IPS DF 4.7 (cell line): ENCODE measurements at regions not wholly inside any gene's neighbourhood (a gene's known extent, or its start where the extent isn't known, plus 50 kb on each side); places are given as distances from the start of the nearest gene placed in this dataset.
"Not testable (repeated sequence)": the region's sequence is repeated elsewhere in the genome, so short reads cannot be mapped to it uniquely, and the experiment has no call there.

Source experiments
- DNase-seq: peaks from one replicate; pipeline ENCODE4 v3.0.0-alpha.2; 2013; ENCODE audit warnings: low spot score; ENCODE audit errors: extremely low read depth

DNA sequence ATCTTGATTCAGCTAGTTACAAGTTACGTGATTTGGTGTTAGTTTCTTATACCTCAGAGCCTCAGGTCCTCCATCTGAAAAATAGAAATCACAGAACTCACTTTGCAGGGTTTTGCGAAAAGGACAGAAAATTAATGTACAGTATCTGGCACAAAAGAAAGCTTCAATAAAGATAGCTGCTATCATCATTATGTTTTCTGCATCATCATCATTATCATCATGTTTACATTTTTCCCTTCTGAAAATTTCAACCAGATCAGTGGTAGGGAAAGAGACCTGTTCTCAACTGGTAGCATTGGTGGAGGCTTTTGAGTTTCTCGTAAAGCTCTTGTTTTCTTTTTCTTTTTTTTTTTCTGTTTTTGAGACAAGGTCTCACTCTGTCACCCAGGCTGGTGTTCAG lies 174.7 kb upstream of the PBX1 start:
- no peak for DNase-seq

DNA sequence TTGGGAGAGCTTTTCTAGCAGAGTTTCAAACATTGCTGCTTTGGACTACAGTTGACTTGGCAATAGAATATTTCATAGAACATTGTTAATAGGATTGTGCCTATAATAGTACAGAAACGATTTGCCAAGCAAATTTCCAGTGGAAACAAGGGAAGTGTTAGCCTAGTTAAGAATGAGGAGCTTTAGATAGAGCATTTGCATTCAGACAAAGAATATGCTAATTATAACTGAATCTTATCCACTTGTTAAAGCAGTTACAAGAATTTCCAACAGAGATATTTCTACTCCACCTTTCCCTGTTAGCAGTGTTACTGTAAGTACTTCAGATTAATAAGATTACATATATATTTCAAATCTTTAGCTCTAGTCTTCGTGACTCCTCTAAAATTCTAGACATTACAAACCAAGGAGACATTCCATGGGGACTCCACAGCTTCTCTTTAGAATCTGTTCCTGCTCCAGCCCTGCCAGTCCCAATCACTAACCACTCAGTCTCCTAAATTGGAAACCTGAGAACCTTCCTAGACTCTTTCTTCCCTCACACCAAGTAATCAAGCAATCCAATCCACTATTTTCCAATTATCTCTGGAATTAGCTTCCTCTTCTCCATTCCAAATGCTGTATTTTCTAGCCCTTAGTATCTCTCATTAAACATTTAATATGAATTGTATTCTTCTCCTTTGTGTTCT lies 141.8 kb upstream of the PBX1 start:
- DNase-seq, result no peak

DNA sequence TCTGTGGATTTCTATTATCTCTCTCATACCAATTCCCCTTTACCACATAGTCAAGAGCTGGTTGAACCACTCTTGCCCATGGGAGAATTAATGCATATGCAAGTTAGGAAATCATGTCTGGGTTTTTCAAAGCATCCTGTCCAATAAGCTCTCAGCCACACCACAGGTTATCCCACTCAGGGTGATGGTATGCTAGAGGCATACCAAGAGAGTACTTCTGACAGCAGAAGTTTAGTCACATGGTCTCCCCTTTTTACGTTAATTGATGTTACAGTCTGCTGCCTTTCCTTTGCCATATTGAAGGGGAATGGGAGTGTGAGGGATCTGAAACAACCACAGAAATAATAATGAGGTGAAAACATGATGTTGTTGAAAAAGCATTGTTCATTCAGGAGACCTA lies 135.8 kb upstream of the PBX1 start:
- no peak for DNase-seq

DNA sequence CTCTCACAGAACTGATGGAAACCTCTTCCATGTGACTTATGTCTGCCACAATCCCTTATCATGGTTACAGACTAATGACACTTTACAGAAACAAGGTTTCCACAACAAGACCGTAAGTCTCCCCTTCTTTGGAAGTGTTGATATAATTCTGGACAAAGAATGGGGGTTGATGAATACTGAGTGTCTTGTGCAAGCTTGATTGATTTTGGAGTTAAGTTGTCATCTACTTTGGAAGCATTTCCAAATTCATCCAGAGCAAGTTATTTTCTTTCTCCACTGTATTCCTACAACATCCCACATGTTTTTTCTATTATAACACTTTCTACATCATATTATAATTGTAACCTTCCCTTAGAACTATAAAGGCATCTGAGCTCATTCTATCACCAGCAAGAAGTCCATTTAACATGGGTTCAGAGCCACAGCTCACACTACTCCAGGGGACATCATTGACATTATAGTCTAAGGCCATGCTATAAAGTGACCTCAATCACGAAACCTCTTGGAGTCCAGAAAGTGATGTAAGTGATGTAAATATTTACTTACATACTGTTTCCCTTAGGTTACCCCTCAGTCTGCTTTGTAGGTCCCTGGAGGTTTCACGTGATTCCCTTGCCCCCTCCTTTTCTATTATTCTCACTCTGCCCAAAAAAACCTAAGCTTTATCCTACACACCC lies 125.7 kb upstream of the PBX1 start:
- no peak for DNase-seq

DNA sequence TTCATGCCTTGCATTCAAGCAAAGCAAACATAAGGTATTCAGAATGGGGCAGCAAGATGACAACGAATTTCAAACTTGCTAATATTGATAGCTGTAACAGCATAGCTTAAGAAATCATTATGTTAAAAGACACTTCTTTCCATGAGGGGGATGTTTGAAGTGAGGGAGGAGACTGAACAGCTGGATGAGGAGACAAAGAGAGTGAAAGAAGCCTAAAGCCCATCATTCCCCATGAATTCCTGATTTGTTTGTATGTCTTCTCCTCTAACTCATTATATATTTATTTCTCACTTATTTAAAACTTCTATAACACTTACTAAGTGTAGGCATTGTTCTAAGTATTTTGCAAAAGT lies 125.2 kb upstream of the PBX1 start:
- no peak for DNase-seq

DNA sequence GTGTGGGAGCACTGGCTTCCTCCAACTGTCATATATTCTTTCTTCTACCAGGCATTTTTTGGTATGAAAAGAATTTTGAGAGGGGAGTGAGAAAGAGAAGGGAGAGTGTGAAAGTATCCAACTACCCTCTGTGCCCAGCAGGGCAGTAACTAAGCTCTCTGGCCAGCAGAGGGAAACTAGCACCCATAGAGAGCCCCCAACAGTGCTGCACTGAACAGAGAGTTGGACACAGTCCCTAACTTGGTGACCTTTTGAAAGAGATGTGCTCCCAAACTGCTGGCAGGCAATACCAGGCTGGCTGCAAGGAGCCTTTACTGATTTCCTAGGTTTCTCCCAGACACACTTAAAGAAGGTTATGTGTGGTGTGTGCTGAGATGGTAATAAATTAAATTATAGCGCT lies 118.8 kb upstream of the PBX1 start:
- DNase-seq, result no peak

DNA sequence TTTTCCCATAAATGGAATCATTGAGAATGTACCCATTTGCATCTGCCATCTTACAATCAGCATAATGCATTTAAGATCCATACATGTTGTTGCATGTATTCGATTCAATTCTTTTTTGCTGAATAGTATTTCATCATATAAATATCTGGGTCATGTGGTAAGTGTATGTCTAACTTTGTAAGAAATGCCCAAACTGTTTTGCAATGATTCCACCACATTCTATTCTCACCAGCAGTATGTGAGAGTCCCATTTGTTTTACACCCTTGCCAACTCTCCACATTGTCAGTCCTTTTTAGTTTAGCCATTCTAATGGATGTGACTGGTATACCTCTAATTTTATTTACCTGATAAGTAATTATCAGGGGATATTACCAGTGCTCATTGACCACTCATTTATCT lies 115.8 kb upstream of the PBX1 start:
- no peak for DNase-seq

DNA sequence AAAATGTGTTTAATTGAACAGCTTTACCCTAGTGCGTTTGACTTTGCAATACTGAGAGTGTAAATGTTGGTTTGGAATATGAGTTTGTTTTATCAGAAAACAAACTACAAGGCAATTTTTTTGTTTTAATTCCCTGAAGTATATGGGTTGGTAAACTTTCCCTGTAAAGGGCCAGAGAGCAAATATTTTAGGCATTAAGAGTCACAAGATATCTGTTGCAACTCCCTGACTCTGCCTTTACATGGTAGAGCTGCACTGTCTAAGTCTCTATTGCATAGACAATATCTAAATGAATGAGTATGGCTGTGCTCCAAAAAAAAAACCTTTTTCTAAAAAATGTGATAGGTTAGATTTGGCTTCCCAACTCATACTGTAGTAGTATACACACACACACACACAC lies 115.1 kb upstream of the PBX1 start:
- no peak for DNase-seq

DNA sequence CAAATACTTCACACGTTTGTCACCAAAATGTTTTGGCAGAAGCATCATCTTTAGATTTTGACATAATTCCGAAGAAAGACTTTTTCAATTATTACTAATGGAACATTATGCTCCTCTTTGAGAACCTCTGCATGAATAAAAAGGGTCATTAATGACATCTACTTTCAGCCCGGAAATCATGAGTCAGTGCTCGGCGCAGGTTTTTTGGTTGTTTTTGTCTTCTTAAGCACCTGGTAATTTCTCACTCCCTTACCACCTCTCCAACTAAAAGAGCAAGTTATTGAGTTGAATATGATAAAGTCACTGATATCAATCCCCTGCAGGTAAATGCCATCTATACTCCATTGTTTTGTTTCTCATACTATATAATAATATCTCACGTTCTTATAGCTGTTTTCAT lies 113.0 kb upstream of the PBX1 start:
- DNase-seq, result no peak

DNA sequence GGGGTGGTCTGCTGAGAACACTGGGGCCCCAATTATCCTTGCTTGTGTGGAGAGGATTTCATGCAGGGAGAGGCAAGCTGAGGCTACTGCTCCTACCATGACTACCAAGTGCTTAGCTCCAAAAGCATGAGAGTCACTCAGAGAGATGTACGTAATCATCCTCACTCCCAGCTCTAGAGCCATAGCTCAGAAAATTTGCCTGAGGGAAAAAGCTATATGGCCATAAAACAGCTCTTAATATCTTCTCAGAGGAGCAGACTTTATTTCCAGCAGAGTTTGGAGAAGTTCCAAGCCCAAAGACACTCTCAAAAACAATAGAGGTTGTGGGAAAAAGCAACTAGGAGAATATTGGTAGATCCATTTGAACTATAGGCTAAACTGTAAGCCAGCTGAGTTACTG lies 106.4 kb upstream of the PBX1 start:
- no peak for DNase-seq

DNA sequence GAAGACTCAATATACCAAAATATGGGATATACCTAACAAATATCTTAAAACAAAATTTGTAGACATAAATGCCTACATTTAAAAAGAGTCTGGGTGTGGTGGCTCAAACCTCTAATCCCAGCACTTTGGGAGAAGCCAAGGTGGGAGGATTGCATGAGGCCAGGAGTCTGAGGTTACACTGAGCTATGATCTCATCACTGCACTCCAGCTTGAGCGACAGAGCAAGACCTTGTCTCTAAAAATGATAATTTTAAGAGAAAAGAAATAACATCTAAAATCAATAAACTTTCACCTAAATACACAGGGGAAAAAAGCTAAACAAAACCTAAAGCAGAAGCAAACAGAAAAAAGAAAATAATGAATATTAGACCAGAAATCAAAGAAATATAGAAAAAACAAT lies 102.7 kb upstream of the PBX1 start:
- no peak for DNase-seq

DNA sequence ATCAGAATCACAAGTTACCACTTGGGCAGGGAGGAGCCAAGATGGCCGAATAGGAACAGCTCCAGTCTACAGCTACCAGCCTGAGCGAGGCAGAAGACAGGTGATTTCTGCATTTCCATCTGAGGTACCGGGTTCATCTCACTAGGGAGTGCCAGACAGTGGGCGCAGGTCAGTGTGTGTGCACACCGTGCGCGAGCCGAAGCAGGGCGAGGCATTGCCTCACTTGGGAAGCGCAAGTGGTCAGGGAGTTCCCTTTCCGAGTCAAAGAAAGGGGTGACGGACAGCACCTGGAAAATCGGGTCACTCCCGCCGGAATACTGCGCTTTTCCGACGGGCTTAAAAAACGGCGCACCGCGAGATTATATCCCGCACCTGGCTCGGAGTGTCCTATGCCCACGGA lies 99.8 kb upstream of the PBX1 start:
- DNase-seq, result not testable (repeated sequence)

DNA sequence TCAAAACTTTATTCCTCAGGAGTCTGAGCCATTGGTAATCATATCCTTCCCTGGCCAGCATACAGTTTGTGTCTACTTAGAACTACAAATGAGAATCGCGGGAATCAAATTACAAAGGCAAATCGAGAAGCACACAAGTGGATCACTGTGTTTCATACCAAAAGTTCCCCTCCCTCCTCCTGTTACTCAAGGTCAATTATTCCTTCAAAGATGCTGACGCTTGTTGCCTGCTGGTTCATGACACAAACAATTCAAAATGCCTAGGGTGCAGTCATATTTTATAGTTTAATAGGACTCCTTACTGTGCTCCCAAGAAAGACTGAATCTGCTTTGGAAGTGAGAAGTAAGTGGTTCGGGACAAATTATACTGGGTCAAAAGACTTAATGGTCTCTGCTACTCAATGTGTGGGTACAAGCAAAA lies 93.0 kb upstream of the PBX1 start:
- no peak for DNase-seq

DNA sequence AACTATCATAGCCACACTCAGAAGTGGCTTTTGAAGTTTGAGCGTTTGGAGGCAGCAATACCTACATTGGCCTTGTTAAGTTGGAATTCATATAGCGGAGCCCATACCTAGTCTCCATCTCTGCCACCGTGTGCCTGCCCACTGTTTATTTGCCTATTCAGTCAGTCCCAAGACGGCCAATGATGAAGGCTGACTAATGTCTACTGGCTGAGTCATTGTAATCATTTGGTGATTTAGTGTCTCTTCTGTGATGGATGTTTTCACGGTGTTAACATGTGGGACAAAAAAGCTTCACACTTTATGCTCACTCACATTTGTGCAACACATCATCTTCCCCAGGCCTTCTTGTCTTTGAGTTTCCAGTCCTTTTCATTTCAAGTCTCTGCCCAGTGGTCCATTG lies 92.6 kb upstream of the PBX1 start:
- no peak for DNase-seq

DNA sequence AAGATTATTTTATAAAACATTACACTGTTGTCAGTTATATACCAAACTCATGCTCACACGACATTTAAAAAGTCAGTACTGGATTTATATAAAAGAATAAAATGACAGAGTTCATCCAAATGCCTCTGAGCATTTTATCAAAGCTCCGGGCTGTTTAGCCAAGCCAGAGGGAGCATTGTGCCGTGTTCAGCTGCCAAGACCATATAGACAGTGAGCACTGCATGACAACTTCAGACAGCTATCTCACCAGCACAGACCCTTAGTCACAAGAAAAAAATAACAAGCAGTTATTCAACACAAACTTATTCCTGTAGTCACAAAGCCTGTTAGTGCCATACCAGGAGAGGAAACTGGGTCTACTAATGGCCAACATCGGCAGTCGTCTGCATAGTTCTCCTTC lies 88.0 kb upstream of the PBX1 start:
- no peak for DNase-seq

DNA sequence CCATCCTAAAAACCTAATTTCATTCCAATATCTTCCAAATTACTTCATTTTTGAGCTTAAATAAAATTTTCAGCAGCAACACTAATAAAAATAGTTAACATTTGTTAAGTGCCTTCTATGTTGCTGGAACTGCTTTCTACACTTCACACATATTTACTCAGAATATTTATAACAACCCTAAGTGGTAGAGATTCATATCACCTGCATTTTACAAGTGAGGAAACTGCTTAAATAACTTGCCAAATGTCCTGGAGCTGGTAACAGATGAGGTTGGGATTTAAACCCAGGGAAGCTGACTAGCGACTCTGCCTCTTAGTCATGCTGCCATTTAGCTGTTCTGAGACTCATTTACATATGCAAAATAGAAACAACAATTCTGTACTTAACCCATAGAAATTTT lies 86.1 kb upstream of the PBX1 start:
- DNase-seq, result no peak

DNA sequence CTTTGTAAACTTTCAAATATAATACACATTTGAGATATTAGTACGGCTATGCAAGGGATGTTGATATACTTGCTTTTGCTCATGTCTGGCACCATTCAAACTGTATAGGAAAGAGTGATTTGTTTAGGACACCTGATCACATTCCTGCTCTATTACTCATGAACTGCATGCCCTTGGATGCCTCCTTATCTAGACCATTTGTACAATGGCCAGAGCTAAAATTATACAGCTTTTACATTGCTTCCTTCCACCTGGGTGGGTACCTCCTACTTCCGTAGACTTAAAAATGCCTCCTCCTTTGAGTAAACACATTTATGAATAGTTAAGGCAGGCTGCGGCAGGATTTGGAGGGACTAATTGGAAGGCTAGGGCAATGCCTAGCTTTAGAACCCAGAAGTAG lies 85.4 kb upstream of the PBX1 start:
- no peak for DNase-seq

DNA sequence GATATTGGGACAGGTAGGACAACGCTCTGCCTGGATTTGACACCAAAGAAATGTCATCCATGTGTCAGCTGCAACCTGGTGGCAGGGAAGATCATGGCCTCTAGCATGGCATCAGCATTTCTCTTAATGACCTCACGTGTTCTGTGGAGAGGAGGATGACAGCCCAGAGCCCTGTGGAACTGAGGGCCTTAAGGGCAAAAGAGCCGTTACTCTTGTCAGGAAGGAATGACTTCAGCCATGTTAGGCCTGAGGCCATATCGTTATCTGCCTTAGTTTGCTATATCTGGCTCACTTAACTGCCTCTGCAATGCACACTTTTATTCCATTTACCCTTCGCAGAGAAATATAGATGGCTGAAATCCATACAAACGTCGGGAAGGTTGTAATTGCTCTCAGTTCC lies 83.2 kb upstream of the PBX1 start:
- DNase-seq, result no peak

DNA sequence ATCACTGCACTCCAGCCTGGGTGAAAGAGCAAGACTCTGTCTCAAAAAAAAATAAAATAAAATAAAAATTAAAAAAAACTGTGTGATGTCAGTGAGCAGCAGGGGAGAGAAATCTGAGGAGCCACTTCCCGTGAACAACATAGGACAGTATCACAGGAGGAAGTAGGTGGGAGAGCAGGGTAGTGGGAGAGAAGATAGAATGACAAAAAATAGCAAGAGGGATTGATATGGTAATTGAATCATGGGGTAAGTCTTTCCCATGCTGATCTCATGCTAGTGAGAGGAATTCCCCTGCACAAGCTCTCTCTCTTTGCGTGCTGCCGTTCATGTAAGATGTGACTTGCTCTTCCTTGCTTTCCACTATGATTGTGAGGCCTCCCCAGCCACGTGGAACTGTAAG lies 81.6 kb upstream of the PBX1 start:
- DNase-seq, result no peak

DNA sequence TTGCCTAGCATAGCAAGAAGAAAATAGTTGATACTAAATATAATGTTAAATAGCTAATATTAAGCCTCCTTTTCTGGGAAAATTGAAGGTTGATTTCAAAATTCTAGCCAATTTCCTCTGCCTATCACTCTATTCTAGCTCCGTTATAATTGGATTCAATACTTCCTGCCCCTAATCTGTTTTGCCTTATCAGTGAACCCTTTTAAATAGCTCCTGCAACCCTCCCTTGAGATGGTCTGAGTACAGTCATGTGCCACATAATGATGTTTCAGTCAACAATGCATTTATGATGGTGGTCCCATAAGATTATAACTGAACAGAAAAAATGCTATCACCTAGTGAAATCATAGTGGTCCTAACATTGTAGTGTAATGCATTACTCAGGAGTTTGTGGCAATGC lies 79.7 kb upstream of the PBX1 start:
- no peak for DNase-seq

DNA sequence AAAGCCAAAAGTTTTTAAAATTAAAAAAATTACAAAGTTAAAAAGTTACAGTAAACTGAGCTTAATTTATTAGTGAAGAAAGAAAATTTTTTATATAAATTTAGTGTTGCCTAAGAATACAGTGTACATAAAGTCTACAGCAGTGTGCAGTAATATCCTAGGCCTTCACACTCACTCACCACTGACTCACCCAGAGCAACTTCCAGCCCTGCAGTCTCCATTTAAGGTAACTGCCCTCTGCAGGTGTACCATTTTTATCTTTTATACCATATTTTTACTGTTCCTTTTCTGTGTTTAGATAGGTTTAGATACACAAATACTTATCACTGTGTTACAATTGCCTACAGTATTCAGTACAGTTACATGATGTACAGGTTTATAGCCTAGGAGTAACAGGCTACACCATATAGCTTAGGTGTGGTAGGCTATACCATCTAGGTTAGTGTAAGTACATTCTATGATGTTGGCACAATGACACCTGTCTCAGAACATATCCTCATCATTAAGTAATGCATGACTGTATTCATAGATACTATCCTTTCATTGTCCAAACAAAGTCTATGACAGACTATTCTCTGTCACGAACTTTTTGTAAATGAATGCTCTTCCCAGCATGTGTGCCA lies 78.6 kb upstream of the PBX1 start:
- DNase-seq, result no peak

DNA sequence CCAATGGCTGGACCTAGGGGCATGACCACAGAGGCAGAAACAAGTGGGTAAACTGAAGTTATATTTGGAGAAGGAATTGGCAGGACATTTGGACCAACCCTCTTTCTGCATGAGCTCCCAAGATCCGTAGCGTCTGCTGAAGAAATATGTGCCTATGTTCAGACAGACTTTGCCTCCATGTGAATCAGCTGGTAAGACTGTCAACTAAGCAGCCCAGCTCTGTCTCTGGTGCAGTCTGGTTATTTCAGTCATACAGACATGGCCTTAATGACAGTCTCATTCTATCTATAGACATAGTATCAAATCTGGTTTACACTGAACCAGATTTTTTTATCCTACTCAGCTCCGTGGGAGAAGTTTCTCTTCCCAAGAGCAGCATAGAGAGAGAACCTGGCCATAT lies 63.1 kb upstream of the PBX1 start:
- DNase-seq, result no peak

DNA sequence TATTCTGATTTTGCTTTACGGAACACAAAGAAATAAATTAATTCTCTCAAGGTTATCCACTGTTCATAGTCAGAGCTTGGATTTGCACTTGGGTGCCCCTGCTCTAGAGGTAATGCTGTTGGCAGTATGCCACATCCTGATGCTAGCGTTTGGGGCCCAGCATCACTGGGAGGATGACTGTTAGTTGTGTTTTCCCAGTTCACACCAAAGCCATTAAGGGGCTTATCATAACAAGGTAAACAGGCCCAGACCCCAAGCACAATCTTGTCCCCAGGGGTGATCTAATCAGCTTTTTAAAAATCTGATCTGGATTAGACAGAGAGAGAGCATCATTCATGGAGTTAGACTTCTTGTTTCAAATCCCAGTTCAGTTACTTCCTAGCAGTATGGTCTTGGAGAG lies 60.2 kb upstream of the PBX1 start:
- no peak for DNase-seq
